Putamen (tissue), 1 donor: ENCODE measurements at regions not wholly inside any gene's neighbourhood (a gene's known extent, or its start where the extent isn't known, plus 50 kb on each side); places are given as distances from the start of the nearest gene placed in this dataset.

Source experiments
- DNase-seq: peaks from one replicate; pipeline ENCODE4 v3.0.0-alpha.2; 2016; ENCODE audit warnings: low spot score

GRCh38 chr5:126311766-126312165, 111.4 kb upstream of the GRAMD2B start:
- no peak for DNase-seq

DNA sequence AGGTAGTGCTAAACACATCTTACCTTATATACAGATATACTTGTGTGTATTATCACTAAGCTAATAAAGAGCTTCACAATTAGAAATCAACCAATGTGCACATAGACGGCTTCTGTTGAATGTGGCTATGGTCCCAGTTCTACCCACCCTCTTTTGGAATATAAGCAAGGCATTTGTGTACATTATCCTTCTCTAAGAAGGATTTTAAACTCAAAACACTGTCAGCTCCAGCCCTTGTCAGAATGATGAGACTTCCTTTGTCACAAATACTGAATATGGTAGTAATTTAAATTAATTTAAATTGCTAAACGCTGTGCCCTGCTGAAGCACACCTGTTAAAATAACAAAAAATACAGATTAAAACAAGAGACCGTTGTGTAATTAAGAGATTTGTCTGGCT, 107.9 kb upstream of the GRAMD2B start:
- DNase-seq: no peak

- DNase-seq: no peak
Observed at GRCh38 chr5:126332326-126332725, 90.9 kb upstream of the GRAMD2B start.

DNA sequence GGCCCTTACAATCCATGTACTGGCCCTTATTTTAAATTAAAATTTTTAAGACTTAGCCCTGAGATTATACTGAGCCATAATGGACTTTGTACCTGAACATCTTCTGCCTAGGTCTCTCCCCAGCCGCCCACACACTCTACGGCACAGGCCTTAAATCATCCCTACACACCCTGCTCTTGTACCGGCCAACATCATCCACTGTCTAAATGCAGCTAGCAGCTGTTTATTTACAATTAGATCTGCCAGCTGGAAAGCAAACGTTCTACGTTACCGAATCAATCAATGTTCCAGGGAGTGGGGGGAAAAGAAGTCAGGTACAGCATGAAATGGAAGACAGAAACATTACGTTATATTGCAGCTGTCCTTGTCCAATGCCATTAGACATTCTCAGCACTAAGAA, 88.4 kb upstream of the GRAMD2B start:
- DNase-seq: no peak

GRCh38 chr5:126335886-126336285, 87.3 kb upstream of the GRAMD2B start:
- no peak for DNase-seq

DNA sequence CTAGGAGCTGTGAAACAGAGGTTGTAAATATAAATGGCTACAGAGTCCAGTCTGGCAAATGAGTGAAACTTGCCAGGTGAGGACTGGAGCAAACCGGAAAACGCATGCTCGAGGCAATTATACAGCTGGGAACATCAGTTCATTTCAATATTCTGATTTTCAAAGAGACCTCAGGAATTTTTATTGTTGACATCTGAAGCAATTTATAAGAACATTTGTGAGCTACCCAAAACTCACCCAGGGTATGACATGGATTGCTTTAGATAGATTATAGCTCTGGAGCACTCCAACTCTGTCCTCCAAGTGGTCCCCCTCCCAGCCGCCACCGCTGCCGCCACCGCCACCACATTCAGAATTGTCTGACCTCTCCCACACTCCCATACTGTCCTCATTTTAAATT, 84.6 kb upstream of the GRAMD2B start:
- no peak for DNase-seq

GRCh38 chr5:126339215-126339805, 83.9 kb upstream of the GRAMD2B start:
- DNase-seq: peak; percentile 57

DNA sequence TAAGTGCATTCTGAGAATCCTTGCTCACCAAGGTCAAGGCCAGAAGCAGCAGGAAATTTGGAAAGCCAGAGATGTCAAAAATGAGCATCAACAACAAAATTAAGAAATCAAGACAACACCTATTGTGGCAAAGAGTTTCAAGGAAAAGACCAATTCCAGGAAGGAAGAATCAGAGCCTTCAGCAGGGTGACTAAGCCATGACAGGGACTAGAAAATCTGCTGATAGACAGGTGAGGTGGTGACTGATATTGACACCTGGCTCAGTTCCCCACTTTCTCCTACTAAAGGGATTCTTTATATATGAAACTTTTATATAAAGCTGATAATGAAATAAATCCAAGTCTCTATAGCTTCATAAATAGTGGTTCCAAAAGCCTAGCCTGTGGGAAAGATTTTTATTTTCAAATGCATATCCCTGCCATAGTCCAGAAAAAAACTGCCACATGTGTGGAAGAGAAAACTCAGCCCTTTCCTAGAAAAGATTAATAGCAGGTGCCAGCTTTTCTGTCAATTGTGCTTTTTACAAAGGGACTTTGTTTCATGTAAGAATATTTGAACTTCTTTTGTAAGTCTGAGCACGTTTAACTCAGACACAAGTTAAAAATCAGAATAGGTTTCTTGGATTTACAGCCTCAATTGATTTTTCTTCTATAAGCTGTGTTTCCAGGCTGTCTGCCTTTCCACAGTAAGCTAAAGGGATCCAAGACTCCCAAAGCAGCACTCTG, 81.1 kb upstream of the GRAMD2B start:
- DNase-seq: no peak

- DNase-seq: no peak
Observed at GRCh38 chr5:126348855-126349635, 74.2 kb upstream of the GRAMD2B start.

- DNase-seq: no peak
Observed at GRCh38 chr5:126351153-126351552, 72.1 kb upstream of the GRAMD2B start.

DNA sequence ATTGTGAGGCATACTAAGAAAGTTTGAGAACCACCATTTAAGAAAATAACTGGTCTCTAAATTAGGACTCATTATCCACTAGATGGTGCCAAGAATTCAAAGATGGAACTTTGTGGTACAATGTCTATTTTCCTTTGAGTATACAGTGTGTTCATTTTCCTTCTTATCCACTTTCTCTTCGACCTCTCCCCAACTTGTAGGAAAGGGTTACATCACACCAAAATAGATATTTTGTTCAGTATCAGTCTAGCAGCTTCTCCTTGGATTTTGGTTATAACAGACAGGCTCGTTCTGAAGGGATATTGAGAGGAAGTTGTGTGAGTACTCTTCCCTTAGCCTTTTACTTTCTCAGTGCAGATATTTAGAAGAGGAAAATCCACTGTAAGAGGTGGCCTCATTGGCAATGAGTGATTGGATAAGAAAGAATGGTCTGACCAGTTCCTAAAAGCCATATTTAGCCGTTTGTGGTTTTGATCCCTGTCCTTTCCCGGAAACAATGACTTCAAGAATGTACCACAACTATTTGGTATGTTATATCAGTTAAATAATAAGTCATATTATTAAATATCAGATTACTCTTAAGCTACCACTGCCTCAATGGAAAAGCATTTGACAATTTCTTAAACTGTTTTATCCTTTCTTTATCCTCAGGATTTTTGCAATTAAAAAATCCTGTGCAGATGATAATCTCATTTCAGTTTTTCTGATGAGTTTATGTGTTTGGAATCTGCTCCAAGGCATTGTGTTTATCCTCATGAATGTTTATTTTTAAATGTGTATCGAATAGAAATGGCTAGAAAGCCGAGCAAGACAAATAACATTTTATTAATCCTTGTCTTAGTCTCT, 69.0 kb upstream of the GRAMD2B start:
- peak; percentile 60 for DNase-seq

DNA sequence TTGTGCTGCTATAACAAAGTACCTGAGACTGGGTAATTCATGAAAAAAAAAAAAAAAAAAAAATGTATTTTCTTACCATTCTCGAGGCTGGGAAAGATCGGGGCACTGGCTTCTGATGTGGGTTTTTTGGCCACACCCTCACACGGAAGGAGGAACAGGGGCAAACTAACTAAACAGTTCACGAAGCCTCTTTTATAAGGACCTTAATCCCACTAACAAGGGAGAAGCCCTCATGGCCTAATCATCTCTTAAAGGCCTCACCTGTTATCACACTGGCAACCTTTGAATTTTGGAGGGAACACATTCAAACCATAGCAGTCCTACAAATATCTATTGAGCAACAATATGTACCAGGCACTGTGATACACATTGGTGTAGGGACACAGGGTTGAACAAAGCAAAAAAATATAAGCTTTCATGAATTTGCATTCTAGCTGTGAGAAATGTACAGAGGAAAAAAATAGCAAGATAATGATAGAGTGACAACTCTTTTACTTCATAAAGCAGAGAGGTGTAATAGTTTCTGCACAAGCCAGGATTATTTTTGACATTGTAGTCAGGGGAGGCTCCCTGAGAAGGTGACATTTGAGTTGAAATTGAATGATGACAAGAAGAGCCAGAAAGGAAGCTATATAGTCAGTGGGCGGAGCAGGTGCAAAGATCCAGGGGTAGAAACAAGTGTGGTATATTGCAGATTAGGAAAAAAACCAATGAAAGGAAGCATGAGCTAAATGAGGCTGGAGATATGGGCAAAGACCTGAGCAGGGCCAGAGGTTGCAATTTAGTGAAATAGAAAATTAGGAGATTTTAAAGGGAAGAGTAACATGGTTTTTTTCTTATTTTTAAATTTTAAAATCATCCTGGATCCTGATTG, 68.1 kb upstream of the GRAMD2B start:
- DNase-seq: no peak

GRCh38 chr5:126355940-126356339, 67.3 kb upstream of the GRAMD2B start:
- no peak for DNase-seq

GRCh38 chr5:126357585-126358342, 65.4 kb upstream of the GRAMD2B start:
- DNase-seq: no peak

DNA sequence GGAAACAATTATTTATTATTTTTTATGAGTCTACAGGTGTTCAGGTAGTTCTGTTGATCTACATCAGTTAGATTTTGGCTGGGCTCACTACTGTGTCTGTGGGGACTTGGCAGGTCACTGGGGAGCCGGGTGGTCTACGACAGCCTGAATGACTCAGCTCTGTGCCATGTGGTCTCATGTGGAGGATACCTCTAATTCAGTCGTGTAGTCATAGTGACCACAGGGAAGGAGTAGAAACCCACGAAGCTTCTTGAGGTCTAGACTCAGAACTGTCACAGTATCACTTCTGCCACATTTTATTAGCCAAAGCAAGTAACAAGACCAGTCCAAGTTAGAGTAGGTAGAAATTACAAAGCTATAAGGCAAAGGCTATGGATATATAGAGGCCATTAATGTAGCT, 64.7 kb upstream of the GRAMD2B start:
- DNase-seq: no peak

DNA sequence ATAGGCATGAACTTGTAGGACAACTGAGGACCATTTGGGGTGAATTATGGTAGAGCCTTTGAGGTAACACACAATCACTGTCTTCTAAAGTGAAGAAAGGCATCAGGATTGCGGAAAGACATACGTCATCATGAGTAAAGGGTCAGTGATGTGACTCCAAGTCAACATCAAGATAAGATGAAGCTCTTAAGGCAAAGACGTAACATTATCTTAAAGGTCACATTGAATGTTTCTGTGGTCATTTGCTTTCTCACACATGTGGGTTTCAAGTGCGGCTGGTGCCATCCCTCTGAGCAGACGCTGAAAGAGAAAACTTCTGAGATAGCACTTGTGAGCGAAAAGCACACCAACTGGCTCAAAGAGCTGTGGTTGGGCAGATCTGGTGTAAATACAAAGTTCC, 63.3 kb upstream of the GRAMD2B start:
- DNase-seq: no peak

DNA sequence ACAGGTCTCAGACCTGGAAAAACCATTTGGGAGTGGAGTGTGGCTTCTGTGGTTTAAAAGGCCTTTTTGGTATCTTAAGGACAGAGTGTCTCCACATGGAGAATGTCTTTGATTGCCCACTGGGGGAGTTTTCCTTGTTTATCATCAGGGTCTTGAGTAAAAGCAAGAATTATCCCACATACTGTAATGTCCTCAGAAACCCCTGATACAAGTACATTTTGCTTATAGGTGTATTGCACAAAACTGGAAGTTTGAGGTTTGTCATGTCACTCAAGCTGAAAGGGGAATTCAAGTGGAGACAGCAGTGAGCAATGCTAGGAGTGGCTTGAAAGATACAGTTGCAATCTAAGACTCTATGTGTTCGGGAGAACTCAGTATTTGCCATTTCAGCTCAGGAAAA, 62.7 kb upstream of the GRAMD2B start:
- DNase-seq: no peak

GRCh38 chr5:126363658-126364057, 59.6 kb upstream of the GRAMD2B start:
- DNase-seq: no peak

- DNase-seq: no peak
Observed at GRCh38 chr5:126364206-126364902, 58.9 kb upstream of the GRAMD2B start.
